SH-SY5Y (cell line): ENCODE measurements at regions not wholly inside any gene's neighbourhood (a gene's known extent, or its start where the extent isn't known, plus 50 kb on each side); places are given as distances from the start of the nearest gene placed in this dataset.

Source experiments
- GATA2 ChIP-seq: IDR thresholded peaks from 2 replicates; pipeline ENCODE4 v1.6.1; 2011; ENCODE audit warnings: mild to moderate bottlenecking, low read depth, low read length
- GATA3 ChIP-seq: IDR thresholded peaks from 2 replicates; pipeline ENCODE4 v1.6.1; 2011; ENCODE audit warnings: low read depth, mild to moderate bottlenecking, low read length, moderate library complexity

DNA sequence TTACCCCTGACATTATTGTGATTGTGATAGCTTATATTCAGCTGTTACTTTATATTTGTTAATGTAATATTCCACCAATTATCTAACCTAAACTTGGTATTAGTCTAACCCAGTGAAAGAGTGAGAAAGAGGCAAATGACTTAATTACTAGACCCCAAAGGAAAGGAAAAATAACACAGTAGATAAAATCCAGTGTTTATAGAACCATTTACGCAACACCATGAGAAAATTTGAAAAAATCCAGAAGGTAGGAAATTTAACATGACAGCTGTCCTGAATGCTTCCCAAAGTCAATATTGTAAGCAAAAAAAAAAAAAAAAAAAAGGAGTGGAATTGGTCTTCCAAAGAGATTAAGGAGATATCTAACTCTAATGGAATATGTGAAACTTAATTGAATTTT, 741.5 kb upstream of the GHITM start:
- TF ChIP-seq GATA3: no peak
- TF ChIP-seq GATA2: no peak

DNA sequence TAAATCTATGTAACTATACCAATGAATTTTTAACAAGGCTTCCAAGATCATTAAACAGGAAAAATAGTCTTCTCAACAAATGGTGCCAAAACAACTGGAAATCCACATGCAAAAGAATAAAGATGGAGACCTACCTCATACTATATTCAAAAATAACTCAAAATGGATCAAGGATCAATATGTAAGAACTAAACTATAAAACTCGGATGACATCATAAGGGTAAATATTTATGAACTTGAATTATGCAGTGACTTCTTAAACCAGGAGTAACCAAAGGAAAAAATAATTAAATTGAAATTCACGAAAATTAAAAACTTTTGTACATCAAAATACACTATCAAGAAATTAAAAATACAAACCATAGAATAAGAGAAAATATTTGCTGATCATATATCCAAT, 728.7 kb upstream of the GHITM start:
- no peak for TF ChIP-seq GATA2
- TF ChIP-seq GATA3: no peak

DNA sequence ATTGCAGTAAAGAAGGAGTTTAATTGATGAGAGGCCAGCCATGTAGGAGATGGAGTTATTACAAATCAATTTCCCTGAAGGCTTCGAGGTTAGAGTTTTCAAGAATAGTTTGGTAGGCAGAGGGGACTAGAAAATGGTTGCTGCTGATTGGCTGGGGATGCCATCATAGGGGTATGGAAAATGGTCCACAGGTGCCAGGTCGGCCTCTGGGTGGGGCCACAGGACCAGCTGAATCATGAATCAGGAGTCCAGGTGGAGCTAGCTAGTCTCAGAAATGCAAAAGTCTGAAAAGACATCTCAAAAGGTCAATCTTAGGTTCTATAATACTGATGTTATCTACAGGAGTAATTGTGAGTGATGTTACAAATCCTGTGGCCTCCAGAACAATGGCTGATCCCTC, 714.0 kb upstream of the GHITM start:
- TF ChIP-seq GATA2 (no peak), GATA3 (no peak)

DNA sequence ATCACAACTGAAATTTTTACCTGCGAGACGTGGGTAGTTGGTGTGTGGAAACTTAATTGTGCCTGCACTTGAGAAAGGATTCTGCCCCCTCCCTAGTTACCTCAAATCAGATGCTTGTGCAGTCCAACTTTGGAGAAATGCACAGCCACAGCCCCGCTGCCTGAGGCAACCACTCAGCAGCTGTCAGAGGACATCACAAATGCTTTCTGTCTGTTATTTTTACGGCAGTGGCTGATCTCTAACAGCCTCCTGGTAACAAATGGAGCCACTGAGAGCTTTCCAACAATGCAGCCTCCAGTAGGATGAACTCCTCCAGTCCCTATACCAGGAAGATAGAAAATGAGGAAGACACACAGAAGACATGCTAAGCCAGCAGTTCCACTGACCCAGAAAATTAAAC, 712.2 kb upstream of the GHITM start:
- TF ChIP-seq GATA2: no peak
- no peak for TF ChIP-seq GATA3

DNA sequence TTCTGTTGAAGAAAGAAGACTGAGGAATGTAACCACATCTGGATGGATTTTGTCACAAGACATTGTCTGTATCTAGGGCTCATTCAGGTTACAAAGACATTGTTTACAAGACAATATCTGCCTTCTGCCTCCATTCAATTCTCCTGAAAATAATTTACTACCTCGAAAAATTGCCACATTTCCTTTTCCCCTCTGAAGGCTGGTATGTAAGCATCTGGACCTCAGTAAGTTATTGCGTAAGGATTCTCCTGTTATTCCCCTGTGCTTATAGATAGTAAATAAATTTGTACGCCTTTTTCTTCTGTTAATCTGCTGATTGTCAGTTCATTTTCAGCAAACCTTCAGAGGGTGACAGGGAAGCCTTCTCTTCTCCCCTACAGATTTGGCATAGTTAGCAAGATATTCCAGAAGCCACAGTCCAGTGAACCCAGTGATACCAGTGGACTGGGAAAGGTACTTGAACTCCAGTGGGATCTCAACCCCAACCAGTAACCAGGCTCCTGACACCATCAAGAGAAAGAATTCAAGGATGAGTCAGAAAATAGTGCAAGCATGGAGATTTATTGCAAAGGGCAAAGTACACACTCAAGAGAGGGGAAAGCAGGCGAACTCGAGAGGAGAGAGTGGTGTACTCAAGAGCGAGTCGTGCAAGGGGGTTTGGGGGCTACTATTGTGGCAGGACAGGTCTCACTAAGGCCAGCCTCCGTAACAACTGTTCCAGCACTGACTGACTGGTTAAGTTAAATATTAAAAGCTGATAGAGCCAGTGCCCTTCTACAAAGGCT, 706.9 kb upstream of the GHITM start:
- TF ChIP-seq GATA2 (no peak), GATA3 (no peak)

DNA sequence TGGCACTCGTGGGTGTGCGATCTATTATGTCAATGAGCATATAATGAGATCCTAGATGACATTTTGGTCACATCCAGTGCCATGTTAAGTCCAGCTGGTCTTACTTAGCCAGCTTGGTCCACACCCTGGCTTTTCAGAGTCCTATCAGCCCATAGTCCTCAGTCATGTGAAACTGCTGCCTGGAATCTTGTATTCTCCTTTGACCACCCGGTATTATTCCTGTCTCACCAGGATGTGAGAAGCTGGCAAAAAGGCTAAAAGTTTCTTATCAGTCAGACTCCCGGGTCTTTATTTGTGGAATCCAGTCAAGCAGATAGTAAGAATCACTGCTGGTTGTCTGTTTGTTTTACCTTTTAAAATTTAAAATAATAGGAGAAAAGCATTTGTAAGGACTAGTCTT, 705.6 kb upstream of the GHITM start:
- TF ChIP-seq GATA2 (no peak), GATA3 (no peak)

DNA sequence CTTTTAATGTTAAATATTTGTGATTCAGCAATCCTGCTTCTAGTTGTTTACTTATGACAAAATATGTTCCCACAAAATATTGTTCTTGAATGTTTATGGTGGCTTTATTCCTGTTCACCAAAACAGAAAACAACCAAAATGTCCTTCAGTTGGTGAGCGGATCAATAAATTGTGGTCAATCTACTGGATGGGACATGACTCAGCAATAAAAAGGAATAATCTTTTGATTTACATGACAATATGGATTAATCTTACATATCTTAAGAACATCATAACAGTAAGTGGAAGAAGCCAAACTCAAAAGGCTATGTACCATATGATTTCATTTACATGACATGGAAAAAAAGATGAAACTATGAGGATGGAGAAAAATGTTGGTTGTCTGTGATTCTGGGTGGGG, 691.3 kb upstream of the GHITM start:
- TF ChIP-seq GATA3 (no peak), GATA2 (no peak)

DNA sequence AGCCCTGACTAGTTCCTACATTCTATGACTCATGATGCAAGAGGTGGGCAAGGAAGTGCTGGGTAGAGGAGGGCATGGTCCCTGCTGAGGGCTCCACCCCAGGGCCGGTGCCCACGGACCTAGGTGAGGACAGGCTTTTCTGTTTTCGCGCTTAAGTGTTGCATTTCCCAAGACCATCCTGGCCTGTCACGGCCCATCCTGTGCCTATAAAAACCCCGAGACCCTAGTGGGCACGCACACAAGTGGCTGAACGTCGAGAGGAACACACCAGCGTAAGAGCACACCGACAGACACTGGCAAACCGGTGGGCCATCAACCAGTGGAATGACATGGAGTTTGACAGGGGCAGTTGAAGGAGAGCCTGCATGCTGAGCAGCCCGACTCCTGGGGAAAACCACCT, 680.7 kb upstream of the GHITM start:
- TF ChIP-seq GATA3 (no peak), GATA2 (no peak)

DNA sequence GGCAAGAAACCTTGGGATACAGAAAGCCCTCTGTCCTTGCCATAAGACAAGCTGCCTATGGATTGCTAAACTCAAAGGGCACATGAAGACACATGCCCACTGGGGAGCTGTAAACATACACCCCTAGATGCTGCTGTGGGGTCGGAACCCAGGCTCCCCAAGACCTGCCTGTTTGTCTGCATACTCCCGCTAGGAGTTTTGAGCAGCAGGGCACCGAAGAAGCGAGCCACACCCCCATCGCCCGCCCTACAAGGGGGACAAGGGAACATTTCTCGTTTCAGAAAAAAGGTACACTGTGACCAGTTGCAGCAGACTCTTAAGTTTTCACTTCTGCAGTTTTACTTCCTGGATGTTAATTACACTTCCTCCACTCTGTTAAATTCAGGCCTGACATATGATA, 680.2 kb upstream of the GHITM start:
- TF ChIP-seq GATA3 (no peak), GATA2 (no peak)

DNA sequence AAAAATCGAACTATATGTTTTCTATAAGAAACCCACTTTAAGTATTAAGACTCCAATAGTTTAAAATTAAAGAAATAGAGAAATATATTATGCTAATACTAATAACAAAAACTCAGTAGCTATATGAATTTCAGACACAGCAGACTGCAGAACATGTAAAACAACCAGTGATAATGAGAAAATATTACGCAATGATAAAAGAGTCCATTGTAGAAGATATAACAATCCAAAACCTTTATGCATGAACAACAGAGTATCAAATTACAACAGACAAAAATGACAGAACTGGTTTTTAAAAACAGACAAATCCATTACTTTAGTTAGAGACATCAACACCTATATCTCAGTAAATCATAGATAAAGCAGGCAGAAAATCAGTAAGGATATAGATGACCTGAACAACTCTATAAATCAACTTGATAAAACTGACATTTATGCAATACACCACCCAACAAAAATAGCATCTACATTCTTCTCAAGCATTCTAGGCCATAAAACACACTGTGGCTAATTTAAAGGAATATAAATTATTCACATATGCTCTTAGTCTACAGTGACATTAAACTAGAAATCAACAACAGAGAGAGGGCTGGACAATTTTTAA, 669.5 kb upstream of the GHITM start:
- TF ChIP-seq GATA2 (no peak), GATA3 (no peak)

DNA sequence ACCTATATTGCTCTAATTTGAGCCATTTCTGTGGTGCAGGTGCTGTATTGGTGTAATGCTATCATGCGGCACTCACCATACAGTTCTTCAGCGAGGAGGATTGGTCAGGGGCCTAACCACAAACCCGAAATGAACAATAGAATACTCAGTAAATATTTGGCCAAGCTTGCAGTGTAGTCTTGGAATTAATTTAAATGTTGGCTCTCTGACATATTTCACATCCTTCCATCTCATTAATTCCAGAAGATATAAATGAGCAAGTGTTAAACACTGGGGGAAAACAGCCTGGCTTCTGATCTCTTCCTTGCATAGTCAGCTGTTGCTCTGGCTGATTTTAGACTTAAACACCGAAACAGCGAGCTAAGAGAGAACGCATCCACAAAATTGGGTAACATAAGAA, 663.1 kb upstream of the GHITM start:
- no peak for TF ChIP-seq GATA2
- no peak for TF ChIP-seq GATA3

DNA sequence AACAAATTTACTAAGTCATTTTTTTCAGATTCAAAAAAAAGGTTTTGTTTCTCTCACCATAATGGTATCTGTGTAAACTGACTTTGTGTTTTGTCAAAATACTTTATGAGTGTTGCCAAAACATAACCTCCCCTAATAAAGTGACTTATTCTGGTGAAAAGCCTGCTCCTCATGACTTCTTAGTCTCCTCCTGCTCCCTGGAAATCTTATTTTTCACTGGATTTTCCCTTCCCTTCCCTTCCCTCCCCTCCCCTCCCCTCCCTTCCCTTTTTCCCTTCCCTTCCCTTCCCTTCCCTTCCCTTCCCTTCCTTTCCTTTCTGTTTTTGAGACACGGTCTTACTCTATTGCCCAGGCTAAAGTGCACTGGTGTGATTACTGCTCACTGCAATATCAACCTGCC, 650.1 kb upstream of the GHITM start:
- TF ChIP-seq GATA2: no peak
- no peak for TF ChIP-seq GATA3

DNA sequence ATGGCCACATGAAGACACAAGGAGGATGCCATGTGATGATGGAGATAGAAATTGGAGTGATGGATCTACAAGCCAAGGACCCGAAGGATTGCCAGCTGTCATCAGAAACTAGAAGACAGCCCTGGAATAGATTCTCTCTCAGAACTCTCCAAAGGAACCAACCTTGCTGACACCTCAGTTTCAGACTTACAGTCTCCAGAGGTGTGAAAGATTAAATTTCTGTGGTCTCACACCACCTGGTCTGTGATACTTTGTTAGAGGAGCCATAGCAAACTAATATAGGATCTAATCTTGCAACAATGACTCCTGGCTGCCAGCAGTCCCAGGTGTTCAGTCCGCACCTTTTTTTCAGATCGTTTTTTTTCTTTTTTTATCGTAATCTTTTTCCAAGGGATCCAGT, 647.3 kb upstream of the GHITM start:
- no peak for TF ChIP-seq GATA2
- no peak for TF ChIP-seq GATA3

DNA sequence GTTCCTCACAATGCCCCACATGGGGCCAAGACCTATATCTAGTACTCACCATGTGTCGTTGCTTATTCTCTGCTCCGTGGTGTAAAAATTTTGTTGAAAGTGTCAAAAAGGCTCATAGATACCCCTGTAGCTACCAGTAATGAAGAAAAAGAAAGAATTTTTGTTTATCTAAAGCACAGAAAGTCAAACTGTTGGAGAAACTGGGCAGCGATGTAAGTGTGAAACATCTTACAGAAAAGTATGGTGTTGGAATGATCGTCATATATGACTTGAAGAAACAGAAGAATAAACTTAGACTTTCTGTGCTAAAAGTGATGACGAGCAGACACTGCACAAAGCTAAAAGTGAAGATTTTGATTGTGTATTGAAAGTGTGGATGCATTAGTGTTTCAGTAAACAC, 626.6 kb upstream of the GHITM start:
- TF ChIP-seq GATA3 (no peak), GATA2 (no peak)

DNA sequence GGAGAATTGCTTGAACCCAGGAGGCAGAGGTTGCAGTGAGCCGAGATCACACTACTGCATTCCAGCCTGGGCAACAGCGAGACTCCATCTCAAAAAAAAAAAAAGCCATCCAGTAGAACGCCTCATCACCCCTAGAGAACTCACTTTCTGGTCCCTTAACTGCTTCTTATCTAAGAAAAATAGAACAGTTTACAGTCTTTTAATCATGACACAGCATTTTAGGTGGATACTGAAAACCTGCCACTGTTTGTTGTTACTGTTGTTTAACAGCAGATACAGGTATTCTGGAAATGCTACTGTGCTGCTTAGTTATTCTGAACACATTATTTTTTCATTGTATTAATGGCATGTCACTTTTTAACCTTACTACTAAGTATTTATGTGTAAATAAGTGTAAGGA, 624.3 kb upstream of the GHITM start:
- TF ChIP-seq GATA2: no peak
- TF ChIP-seq GATA3: no peak

DNA sequence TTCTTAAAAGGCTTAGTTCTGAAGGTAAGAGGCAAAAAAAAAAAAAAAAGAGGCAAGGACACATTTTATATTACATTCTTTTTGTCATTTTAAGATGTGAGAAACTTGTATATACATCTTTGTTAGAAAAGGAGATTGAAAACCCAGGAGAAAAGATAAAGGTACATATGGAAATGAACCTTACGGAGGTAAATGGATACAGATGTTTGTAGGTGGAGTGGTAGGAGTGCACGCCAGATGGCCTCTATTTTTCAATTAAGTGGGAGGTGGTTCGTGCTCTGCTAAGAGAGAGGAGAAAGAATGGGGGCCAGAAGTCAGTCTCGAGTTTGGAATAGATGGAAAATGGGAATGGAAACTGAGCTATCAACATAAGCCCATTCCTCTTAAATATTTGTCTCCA, 622.5 kb upstream of the GHITM start:
- TF ChIP-seq GATA2 (no peak), GATA3 (no peak)

DNA sequence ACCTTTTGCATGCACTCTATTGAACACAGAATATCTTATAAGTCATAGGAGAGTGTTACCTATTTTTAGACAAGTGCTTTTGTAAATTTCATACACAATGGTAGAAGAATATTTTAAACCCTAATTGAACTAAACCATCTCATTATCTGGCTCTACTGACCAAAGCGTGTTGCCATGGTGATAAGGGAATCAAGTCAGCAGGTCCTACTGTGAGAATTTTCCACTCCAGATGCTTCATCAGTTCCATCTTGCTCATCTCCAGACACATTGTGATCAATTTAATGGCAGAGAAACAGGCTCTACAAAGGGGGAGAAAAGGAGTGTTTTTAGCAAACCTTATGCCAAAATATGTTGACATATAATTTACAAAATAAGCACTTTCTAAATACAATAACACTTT, 621.9 kb upstream of the GHITM start:
- no peak for TF ChIP-seq GATA3
- no peak for TF ChIP-seq GATA2

DNA sequence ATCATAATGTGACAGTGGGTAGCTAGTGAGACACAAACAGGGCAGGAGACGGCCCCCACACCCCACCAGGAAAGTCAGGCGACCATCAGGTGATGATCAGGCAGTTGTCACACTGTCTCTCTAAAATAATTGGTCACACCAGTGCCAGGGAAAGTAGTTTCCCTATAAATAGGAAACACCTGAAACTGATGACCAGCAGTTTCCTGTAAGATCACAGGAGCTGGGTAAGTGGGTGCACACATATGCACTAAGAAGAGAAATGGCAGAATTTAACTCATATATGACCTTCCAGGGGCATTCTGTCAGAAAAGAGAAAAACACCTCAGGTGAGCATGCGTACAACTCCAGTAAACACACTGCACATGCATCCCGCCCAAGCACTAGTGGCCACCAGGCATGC, 620.5 kb upstream of the GHITM start:
- no peak for TF ChIP-seq GATA2
- TF ChIP-seq GATA3: no peak
